Glutamatergic neuron (in vitro differentiated cells): ENCODE measurements at regions not wholly inside any gene's neighbourhood (a gene's known extent, or its start where the extent isn't known, plus 50 kb on each side); places are given as distances from the start of the nearest gene placed in this dataset.
"Not testable (repeated sequence)": the region's sequence is repeated elsewhere in the genome, so short reads cannot be mapped to it uniquely, and the experiment has no call there.

Experiments
- DNase-seq: peaks from one replicate; pipeline ENCODE4 v3.0.0; 2022
- H3K27ac Mint-ChIP-seq: one replicate; pipeline ENCODE4 v1.8.0; 2020; ENCODE audit warnings: mild to moderate bottlenecking, mixed read lengths, inconsistent platforms; ENCODE audit not compliant: unreplicated experiment
- H3K27me3 Mint-ChIP-seq: one replicate; pipeline ENCODE4 v1.8.0; 2020; ENCODE audit warnings: mild to moderate bottlenecking, moderate library complexity, mixed read lengths, inconsistent platforms; ENCODE audit not compliant: unreplicated experiment
- H3K36me3 Mint-ChIP-seq: one replicate; pipeline ENCODE4 v1.8.0; 2020; ENCODE audit warnings: mild to moderate bottlenecking, mixed read lengths, inconsistent platforms; ENCODE audit not compliant: unreplicated experiment
- H3K4me1 Mint-ChIP-seq: one replicate; pipeline ENCODE4 v1.8.0; 2020; ENCODE audit warnings: mild to moderate bottlenecking, low read depth, mixed read lengths, inconsistent platforms; ENCODE audit not compliant: unreplicated experiment
- H3K4me3 Mint-ChIP-seq: one replicate; pipeline ENCODE4 v1.8.0; 2020; ENCODE audit warnings: mild to moderate bottlenecking, mixed read lengths, inconsistent platforms; ENCODE audit not compliant: unreplicated experiment
- H3K9me3 Mint-ChIP-seq: one replicate; pipeline ENCODE4 v1.8.0; 2020; ENCODE audit warnings: mild to moderate bottlenecking, moderate library complexity, mixed read lengths, inconsistent platforms; ENCODE audit not compliant: unreplicated experiment
- TF ChIP-seq, protein P1 (sequence below): fragments of 200-600 bp; sonication (generic); IDR thresholded peaks from one replicate; pipeline ENCODE4 v1.5.0; 2021; ENCODE audit not compliant: partially characterized antibody, unreplicated experiment

DNA sequence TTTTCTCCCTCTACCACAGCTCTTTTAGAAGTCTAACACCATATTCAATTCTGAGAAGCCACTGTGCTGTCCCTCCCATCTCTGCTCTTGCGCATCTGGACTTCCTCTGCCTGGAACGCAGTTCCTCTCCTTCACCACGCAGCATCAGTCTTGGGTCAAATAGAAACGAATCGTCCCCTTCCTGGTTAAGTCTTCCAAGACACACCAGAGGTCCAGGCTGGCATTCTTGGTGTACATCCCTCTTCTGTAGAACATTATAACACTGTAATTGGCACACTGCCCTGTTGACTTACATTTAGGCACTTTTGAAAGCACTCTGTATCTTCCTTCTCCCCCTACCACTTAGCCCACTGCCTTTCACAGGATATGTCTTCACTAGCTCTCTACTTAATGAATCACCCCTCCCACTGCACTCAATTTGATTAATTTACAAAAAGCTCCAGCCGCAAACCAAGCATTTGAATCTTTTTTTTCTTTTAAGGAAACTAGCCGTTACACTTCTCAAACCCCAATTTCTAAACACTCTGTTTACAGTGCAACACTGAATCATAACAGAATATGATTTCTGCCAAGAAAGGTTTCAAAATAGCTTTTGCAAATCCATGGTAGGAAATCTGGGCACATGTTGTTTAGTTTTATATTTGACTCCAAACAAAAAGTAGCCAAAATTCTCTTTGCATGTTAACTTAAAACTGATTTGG, 140.8 kb upstream of the CARMIL1 start:
- no peak overlapping the region for H3K4me3 Mint-ChIP-seq
- no peak overlapping the region for H3K27ac Mint-ChIP-seq
- TF ChIP-seq, protein P1, sequence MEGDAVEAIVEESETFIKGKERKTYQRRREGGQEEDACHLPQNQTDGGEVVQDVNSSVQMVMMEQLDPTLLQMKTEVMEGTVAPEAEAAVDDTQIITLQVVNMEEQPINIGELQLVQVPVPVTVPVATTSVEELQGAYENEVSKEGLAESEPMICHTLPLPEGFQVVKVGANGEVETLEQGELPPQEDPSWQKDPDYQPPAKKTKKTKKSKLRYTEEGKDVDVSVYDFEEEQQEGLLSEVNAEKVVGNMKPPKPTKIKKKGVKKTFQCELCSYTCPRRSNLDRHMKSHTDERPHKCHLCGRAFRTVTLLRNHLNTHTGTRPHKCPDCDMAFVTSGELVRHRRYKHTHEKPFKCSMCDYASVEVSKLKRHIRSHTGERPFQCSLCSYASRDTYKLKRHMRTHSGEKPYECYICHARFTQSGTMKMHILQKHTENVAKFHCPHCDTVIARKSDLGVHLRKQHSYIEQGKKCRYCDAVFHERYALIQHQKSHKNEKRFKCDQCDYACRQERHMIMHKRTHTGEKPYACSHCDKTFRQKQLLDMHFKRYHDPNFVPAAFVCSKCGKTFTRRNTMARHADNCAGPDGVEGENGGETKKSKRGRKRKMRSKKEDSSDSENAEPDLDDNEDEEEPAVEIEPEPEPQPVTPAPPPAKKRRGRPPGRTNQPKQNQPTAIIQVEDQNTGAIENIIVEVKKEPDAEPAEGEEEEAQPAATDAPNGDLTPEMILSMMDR, result no peak
- H3K4me1 Mint-ChIP-seq, result no peaks in the 10 kb centered on the region
- no peak for DNase-seq
- no peaks in the 10 kb centered on the region for H3K9me3 Mint-ChIP-seq
- no peaks in the 10 kb centered on the region for H3K27me3 Mint-ChIP-seq
- peaks cover 1% of the 10 kb centered on the region for H3K36me3 Mint-ChIP-seq

DNA sequence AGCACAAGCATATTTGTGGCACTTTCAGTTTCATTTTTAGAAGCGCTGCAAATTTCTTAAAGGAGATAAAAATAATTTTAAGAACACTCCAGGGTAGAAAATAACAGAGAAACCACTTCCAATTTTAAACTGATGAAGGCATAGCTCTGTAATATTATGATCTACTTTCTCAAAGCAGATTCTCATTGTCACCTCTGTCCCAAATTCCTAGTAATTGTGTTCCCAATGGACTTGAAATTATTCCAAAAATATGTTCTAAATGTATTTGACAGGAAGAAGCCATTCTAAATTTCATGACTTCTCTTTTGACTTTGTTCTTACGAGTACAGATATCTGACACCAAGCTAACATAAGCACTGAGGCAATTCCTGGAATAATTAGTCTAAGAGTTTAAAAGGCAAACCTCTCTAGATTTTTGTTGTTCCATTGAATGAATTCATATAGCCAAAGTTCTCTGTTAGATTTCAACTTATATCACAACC, 140.2 kb upstream of the CARMIL1 start:
- Mint-ChIP-seq H3K27ac (no peak overlapping the region), H3K9me3 (peaks cover 2% of the 10 kb centered on the region), H3K27me3 (no peaks in the 10 kb centered on the region), H3K36me3 (no peaks in the 10 kb centered on the region), H3K4me1 (no peaks in the 10 kb centered on the region), H3K4me3 (no peak overlapping the region)
- no peak for DNase-seq
- TF ChIP-seq, protein P1, result no peak

DNA sequence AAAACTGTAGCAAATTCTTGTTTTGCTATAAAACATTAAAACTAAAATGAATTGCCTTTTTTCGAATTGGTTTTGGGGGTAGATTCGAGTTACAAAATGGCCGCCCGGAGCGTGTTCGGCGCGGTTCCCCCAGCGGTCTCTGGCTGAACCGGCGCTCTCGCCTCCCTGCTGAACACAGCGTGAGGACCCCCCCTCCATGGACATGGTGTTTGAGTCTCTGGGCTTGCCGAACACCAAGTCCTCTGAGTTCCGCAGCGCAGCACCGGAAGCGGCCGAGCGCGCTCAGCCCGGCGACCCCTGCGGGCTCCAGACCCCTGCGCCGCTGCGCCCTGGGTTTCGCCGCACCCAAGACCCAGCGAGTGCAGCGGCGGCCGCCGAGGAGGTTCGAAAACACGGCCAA, 139.6 kb upstream of the CARMIL1 start:
- not testable (repeated sequence) for H3K27me3 Mint-ChIP-seq, H3K27ac Mint-ChIP-seq, H3K36me3 Mint-ChIP-seq, H3K4me1 Mint-ChIP-seq, H3K4me3 Mint-ChIP-seq, H3K9me3 Mint-ChIP-seq, DNase-seq

DNA sequence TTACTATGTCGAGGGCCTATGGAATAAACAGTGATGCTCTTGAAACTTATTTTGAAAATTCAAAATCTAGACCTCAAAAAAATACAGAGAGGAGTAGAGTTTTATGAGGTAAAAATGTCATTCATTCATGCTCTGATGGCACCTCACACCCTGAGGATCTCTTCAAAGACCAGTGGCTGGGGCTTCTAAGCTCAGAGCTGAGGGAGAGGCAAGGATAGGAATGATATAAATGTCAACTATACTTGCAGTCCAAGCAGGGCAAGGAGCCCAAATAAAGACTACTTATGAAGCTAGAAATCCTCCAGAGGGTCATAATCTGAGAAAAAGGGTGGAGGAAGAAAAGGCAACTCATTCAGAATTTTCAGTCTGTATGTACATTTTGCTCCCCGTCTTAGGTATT, 136.7 kb upstream of the CARMIL1 start:
- no peaks in the 10 kb centered on the region for H3K4me1 Mint-ChIP-seq
- TF ChIP-seq, protein P1, result no peak
- H3K36me3 Mint-ChIP-seq, result no peaks in the 10 kb centered on the region
- no peak overlapping the region for H3K4me3 Mint-ChIP-seq
- no peak overlapping the region for H3K27ac Mint-ChIP-seq
- H3K27me3 Mint-ChIP-seq, result no peaks in the 10 kb centered on the region
- H3K9me3 Mint-ChIP-seq, result peaks cover 2% of the 10 kb centered on the region
- no peak for DNase-seq

DNA sequence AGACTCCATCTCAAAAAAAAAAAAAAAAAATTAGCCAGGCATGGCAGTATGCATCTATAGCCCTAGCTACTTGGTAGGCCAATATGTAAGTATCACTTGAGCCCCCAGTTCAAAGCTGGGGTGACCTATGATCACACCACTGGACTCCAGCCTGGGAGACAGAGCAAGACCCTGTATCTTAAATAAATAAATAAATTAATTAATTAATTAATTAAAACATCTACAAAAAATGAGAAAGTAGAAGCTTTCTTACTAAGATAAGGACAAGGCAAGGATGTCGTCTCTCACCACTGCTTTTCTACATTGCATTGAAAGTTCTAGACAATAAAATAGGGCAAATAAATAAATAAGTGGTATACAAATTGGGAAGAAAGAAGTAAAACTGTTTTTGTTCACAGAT, 134.3 kb upstream of the CARMIL1 start:
- Mint-ChIP-seq H3K9me3 (peaks cover 3% of the 10 kb centered on the region), H3K4me1 (no peaks in the 10 kb centered on the region), H3K27me3 (no peaks in the 10 kb centered on the region), H3K36me3 (no peaks in the 10 kb centered on the region), H3K27ac (no peak overlapping the region), H3K4me3 (no peak overlapping the region)
- TF ChIP-seq, protein P1, result no peak
- DNase-seq, result no peak
